Esophagus squamous epithelium (tissue), 5 donors: ENCODE measurements at regions not wholly inside any gene's neighbourhood (a gene's known extent, or its start where the extent isn't known, plus 50 kb on each side); places are given as distances from the start of the nearest gene placed in this dataset.
A peak's percentile ranks its signal among the peaks of the same experiment; 100 is the strongest.
"Not testable (repeated sequence)": the region's sequence is repeated elsewhere in the genome, so short reads cannot be mapped to it uniquely, and the experiment has no call there.

ENCODE experiments used
- DNase-seq: peaks from one replicate; lab custom pipeline; 2025; lab: John Stamatoyannopoulos, UW
- H3K27ac ChIP-seq, 4 donors: fragments of 200-600 bp; sonication (generic); one replicate each; pipeline ENCODE4 v1.5.1; 2016 to 2019; ENCODE audit warnings: mild to moderate bottlenecking in 1 of 4
- H3K27me3 ChIP-seq, 4 donors: fragments of 200-600 bp; sonication (generic); 1 replicate in 3 of 4; 2 replicates in 1 of 4; pipeline versions ENCODE4 v1.5.1 to v1.6.0; 2017 to 2021; ENCODE audit warnings: antibody characterized with exemption in 1 of 4
- H3K36me3 ChIP-seq, 3 donors: fragments of 200-600 bp; sonication (generic); one replicate each; pipeline ENCODE4 v1.5.1; 2016 to 2019
- H3K4me1 ChIP-seq, 3 donors: fragments of 200-600 bp; sonication (generic); one replicate each; pipeline ENCODE4 v1.5.1; 2017 to 2019
- H3K4me3 ChIP-seq, 4 donors: fragments of 200-600 bp; sonication (generic); 1 replicate in 3 of 4; 2 replicates in 1 of 4; pipeline ENCODE4 v1.5.1; 2016 to 2019; ENCODE audit warnings: mild to moderate bottlenecking in 2 of 4, moderate library complexity in 1 of 4
- H3K9me3 ChIP-seq, 3 donors: fragments of 200-600 bp; sonication (generic); one replicate each; pipeline ENCODE4 v1.5.1; 2016 to 2019
- POLR2A ChIP-seq, 4 donors: fragments of 450-650 bp; IDR thresholded peaks; one replicate each; pipeline ENCODE4 v1.6.1; 2017; ENCODE audit warnings: antibody characterized with exemption in 4 of 4, mild to moderate bottlenecking in 4 of 4, moderate library complexity in 3 of 4
- WGBS, 2 donors: methylation state at CpG; one replicate each; pipeline ENCODE4 v1.1.5; 2018; 5-methylcytosine and 5-hydroxymethylcytosine counted together
- intact Hi-C: fragments of 100-400 bp; cut with DNase I; formaldehyde crosslinking; loops from one replicate; pipeline ENCODE4 v1.15.0; 2022
- TF ChIP-seq, protein P1 (sequence below), 6 experiments: fragments of 450-650 bp in 4 of 6; fragments of 200-600 bp in 2 of 6; sonication (generic) in 2 of 6; IDR thresholded peaks; one replicate each; pipeline ENCODE4 v1.5.1; 2016 to 2019; ENCODE audit warnings: antibody characterized with exemption in 6 of 6, mild to moderate bottlenecking in 4 of 6, moderate library complexity in 4 of 6
- donor health status: DM: yes; HTN: yes; CAD: no.

DNA sequence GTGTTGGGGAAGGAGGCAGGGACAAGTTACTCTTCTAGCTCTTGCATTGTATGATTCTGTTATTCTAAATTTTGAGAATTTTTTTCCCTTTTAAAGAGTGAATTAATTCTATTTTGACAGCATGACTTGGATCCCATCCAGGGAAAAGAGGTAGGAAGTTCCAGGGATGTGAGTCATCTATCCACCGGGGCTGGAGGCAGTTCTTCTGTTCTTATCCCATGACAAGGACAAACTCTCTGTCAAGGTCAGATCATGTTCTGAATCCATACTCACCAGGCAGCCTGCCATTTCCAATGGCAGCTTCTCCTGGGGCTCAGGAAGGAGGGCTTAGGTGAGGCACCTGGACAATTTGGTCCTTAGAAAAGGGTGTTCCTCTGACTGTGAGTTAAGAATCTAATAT is 132.0 kb upstream of the MED14 start:
- H3K4me3 ChIP-seq = no peak overlapping the region
- peak overlapping the region in 1 of 4 donors; percentile 36 for H3K27ac ChIP-seq
- H3K36me3 ChIP-seq = no peaks in the 10 kb centered on the region
- no peak for DNase-seq
- 0 to 8% methylated on average over 1 of the region's 1 CpG for WGBS, 2 donors
- no peak for TF ChIP-seq POLR2A (IDR thresholded peaks at IDR 0.05)
- TF ChIP-seq, protein P1, sequence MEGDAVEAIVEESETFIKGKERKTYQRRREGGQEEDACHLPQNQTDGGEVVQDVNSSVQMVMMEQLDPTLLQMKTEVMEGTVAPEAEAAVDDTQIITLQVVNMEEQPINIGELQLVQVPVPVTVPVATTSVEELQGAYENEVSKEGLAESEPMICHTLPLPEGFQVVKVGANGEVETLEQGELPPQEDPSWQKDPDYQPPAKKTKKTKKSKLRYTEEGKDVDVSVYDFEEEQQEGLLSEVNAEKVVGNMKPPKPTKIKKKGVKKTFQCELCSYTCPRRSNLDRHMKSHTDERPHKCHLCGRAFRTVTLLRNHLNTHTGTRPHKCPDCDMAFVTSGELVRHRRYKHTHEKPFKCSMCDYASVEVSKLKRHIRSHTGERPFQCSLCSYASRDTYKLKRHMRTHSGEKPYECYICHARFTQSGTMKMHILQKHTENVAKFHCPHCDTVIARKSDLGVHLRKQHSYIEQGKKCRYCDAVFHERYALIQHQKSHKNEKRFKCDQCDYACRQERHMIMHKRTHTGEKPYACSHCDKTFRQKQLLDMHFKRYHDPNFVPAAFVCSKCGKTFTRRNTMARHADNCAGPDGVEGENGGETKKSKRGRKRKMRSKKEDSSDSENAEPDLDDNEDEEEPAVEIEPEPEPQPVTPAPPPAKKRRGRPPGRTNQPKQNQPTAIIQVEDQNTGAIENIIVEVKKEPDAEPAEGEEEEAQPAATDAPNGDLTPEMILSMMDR (IDR thresholded peaks at IDR 0.05) = no peak
- no peaks in the 10 kb centered on the region for H3K27me3 ChIP-seq
- peaks cover 0 to 13% (median 4%) of the 10 kb centered on the region in 3 donors for H3K4me1 ChIP-seq
- peaks cover 0 to 4% (median 0%) of the 10 kb centered on the region in 3 donors for H3K9me3 ChIP-seq
- intact Hi-C loops = no loop called here

DNA sequence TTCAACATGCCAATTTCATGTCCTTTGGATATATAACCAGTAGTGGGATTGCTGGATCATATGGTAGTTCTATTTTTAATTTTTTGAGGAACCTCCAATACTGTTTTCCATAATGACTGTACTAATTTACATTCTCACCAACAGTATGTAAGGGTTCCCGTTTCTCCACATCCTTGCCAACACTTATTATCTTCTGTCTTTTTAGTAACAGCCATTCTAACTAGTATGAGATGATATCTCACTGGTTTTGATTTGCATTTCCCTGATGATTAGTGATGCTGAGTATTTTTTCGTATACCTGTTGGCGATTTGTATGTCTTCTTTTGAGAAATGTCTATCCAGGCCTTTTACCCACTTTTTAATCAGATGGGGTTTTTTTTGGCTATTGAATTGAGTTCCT is 133.5 kb upstream of the MED14 start:
- TF ChIP-seq, protein P1 (IDR thresholded peaks at IDR 0.05) = no peak
- no peaks in the 10 kb centered on the region for H3K36me3 ChIP-seq
- no peak overlapping the region for H3K27ac ChIP-seq
- intact Hi-C loops = no loop called here
- H3K9me3 ChIP-seq = peaks cover 0 to 4% (median 0%) of the 10 kb centered on the region in 3 donors
- 72 to 84% methylated on average over 3 of the region's 3 CpGs for WGBS, 2 donors
- H3K4me1 ChIP-seq = peaks cover 0 to 13% (median 4%) of the 10 kb centered on the region in 3 donors
- no peaks in the 10 kb centered on the region for H3K27me3 ChIP-seq
- H3K4me3 ChIP-seq = no peak overlapping the region
- no peak for DNase-seq

DNA sequence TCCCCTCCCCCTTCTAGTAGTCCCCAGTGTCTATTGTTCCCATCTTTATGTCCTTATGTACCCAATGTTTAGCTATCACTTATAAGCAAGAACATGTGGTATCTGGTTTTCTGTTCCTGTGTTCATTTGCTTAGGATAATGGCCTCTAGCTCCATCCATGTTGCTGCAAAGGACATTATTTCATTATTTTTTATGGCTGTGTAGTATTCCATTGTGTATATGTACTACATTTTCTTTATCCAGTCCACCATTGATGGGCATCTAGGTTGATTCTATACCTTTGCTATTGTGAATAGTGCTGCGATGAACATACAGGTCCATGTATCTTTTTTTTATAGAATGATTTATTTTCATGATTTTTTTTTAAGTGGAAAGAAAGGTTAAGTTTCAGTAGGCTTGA is 135.6 kb upstream of the MED14 start:
- H3K27me3 ChIP-seq, intact Hi-C loops, DNase-seq, H3K9me3 ChIP-seq, H3K27ac ChIP-seq, H3K4me3 ChIP-seq, H3K36me3 ChIP-seq: not testable (repeated sequence)
- peaks cover 0 to 13% (median 4%) of the 10 kb centered on the region in 3 donors for H3K4me1 ChIP-seq
- 83 to 89% methylated on average over 1 of the region's 1 CpG for WGBS, 2 donors

DNA sequence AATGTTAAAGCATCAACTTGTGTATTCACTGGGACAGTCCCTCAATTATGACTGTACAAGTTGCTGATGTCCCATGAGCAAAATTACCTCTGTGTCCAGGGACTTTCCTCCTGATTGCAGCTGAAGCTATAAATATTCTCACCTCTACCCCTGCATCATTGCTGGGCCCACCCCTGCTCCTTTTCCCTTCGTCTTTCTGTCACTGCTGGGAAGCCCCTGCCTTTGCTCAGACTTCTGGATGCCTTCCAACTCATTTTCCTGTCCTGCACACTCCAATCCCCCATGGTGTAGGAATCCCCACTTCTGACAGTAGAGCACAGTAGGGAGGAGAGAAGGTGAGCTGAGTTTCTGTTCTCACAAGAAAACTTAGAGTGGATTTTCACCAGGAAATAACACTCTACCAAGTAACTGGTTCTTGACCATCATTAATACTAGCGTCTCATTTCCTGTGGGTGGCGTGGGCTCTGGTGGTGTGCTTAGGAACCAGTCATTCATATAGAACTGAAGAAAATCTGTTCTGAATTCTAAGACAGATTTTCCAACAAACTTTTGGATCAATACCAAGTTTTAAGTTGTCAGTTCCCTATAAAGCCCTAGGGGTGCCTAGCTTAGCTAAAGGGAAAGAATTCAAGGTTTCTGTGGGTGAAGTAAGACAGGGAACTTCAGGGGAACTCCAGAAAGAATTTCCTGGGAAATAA is 136.2 kb upstream of the MED14 start:
- H3K27me3 ChIP-seq = no peaks in the 10 kb centered on the region
- H3K4me1 ChIP-seq = peaks cover 0 to 12% (median 4%) of the 10 kb centered on the region in 3 donors
- intact Hi-C loops = no loop called here
- no peak for TF ChIP-seq POLR2A (IDR thresholded peaks at IDR 0.05)
- TF ChIP-seq, protein P1 (IDR thresholded peaks at IDR 0.05) = no peak
- WGBS, 2 donors = 4 to 17% methylated on average over 3 of the region's 3 CpGs
- peaks cover 0 to 4% (median 0%) of the 10 kb centered on the region in 3 donors for H3K9me3 ChIP-seq
- H3K27ac ChIP-seq = no peak overlapping the region
- H3K36me3 ChIP-seq = no peaks in the 10 kb centered on the region
- no peak for DNase-seq
- no peak overlapping the region for H3K4me3 ChIP-seq

DNA sequence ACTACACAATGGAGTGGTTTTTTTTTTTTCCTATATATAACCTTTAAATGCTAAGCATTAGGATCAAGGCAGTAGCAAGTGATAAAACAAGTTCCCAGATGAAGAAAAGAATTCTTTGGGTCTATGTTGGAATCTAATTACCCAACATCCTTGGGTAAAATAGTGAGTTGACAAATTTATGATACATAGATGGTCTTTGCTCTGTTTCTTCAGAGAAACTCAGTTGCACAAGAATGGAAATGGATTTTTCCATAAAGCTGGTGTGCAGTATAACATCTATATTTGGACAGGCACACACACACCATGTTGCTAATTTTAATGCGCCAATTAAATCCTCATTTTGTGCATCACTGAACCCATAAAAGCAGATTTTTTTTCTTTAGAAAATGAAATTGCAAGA is 137.0 kb upstream of the MED14 start:
- H3K36me3 ChIP-seq = no peaks in the 10 kb centered on the region
- no peak overlapping the region for H3K27ac ChIP-seq
- 83 to 90% methylated on average over 1 of the region's 1 CpG for WGBS, 2 donors
- H3K4me1 ChIP-seq = peaks cover 0 to 4% (median 0%) of the 10 kb centered on the region in 3 donors
- no peak overlapping the region for H3K4me3 ChIP-seq
- DNase-seq = no peak
- H3K9me3 ChIP-seq = peaks cover 0 to 4% (median 0%) of the 10 kb centered on the region in 3 donors
- no peaks in the 10 kb centered on the region for H3K27me3 ChIP-seq
- TF ChIP-seq, protein P1 (IDR thresholded peaks at IDR 0.05) = no peak
- no peak for TF ChIP-seq POLR2A (IDR thresholded peaks at IDR 0.05)
- intact Hi-C loops = no loop called here
